GM19372 (cell line): ENCODE measurements at regions not wholly inside any gene's neighbourhood (a gene's known extent, or its start where the extent isn't known, plus 50 kb on each side); places are given as distances from the start of the nearest gene placed in this dataset.
"Not testable (repeated sequence)": the region's sequence is repeated elsewhere in the genome, so short reads cannot be mapped to it uniquely, and the experiment has no call there.

Source experiments
- ATAC-seq: cut with Tn5 transposase; IDR thresholded peaks from one replicate; pipeline ENCODE4 v1.9.1; 2021; ENCODE audit warnings: mild to moderate bottlenecking, low read depth, moderate library complexity; ENCODE audit not compliant: unreplicated experiment

GRCh38 chr6:81630719-81631118, 121.8 kb downstream of the TENT5A start:
- no peak for ATAC-seq

GRCh38 chr6:81625216-81625615, 127.3 kb downstream of the TENT5A start:
- no peak for ATAC-seq

DNA sequence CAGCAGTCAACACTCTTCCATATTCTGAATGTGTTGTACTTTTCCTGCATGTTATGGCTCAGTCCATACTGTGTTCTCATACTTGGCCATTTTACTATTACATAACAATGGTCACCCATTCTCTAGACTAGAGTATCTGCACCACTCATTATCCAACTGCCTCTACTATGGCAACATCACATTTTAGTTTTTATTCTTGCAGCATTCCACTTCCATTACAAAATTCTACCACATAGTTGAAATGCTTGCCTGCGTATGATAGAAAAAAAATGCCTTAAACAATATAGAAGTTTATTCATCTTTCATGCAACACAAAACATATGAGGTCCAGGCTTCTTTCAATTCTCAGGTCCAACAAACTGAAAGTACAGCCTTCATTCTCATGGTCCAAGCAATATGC, 128.0 kb downstream of the TENT5A start:
- no peak for ATAC-seq

- no peak for ATAC-seq
Observed at GRCh38 chr6:81623106-81623759, 129.2 kb downstream of the TENT5A start.

DNA sequence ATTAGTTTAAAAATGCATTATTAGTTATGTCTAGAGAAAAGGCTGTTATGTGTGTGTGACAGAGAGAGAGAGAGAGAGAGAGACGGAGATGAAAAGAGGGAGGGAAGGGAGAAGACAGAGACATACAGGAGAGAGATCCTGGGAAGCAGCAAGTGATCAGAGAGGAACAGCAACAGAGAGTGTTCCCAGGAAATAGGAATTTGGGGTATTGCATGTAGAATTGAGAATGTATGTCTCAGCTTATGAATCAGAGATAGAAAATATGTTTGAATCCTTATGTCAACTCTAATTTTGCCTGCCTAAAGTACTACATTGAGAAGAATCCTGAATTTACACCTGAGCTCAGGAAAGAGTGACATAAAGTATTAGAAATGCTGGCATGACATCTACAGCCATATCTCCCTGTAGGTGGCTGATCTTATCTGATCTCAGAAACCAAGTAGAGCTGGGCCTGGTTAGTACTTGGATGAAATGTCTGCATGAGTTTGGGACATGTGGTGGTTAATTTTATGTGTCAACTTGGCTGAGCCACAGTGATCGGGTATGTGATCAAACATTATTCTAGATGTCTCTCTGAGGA, 130.6 kb downstream of the TENT5A start:
- no peak for ATAC-seq

GRCh38 chr6:81614292-81614691, 138.2 kb downstream of the TENT5A start:
- ATAC-seq: no peak

DNA sequence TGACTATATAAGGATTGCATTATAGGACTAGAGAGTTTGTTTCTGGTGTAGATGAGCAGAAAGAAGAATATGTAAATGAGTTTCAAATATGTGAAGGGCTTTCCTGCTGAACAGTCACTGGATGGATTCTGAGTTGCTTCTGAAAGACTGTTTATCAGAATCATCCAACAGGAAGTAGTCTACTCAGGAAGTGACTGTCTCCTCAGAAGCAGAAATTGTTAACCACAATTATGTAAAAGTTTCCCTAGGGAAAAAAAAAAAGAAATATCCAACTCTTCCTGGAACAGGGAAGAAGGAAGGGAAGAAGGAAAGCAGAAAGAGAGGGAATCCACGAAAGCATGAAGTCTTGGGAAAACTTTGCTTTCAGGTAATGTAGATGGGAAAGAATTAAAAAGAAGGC, 138.9 kb downstream of the TENT5A start:
- ATAC-seq: no peak

GRCh38 chr6:81612136-81612535, 140.3 kb downstream of the TENT5A start:
- ATAC-seq: no peak

GRCh38 chr6:81609736-81610135, 142.7 kb downstream of the TENT5A start:
- ATAC-seq: no peak

- ATAC-seq: no peak
Observed at GRCh38 chr6:81608776-81609175, 143.7 kb downstream of the TENT5A start.

GRCh38 chr6:81606965-81607381, 145.5 kb downstream of the TENT5A start:
- no peak for ATAC-seq

- no peak for ATAC-seq
Observed at GRCh38 chr6:81605526-81605925, 147.0 kb downstream of the TENT5A start.

DNA sequence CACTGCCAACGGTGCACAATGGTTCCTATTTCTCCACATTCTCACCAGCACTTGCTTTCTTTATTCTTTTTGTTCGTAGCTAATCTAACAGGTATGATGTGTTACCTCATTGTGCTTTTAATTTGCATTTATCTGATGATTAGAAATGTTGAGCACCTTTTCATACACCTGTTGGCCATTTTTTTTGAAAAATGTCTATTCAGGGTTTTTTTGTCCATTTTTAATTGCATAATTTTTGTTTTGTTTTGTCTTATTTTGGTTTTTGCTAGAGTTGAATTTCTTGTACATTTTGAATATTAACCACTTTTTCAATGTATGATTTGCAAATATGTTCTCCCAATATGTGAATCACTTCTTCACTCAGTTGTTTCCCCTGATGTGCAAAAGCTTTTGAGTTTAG, 150.6 kb downstream of the TENT5A start:
- ATAC-seq: no peak

- ATAC-seq: not testable (repeated sequence)
Observed at GRCh38 chr6:81600488-81600887, 152.0 kb downstream of the TENT5A start.

DNA sequence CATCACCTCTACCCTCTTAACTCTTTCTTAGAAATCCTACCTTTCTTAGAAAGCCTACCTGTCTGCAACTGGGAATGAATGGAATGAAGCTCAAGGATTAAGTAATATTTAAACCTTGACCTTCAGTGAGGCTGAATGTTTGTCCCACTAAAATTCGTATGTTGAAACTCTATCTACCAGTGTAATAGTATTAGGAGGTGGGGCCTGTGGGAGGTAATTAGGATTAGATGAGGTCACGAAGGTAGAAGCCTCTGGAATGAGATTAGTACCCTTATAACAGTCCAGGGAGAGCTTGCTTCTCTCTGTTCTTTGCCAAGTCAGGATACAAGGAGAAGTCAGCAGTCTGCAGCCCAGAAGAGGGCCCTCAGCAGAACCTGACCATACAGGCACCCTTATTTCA, 158.0 kb downstream of the TENT5A start:
- no peak for ATAC-seq

- no peak for ATAC-seq
Observed at GRCh38 chr6:81590314-81590691, 162.2 kb downstream of the TENT5A start.

- no peak for ATAC-seq
Observed at GRCh38 chr6:81589465-81590313, 162.8 kb downstream of the TENT5A start.

- ATAC-seq: not testable (repeated sequence)
Observed at GRCh38 chr6:81585686-81586085, 166.8 kb downstream of the TENT5A start.

GRCh38 chr6:81584156-81584555, 168.3 kb downstream of the TENT5A start:
- ATAC-seq: not testable (repeated sequence)

GRCh38 chr6:81575442-81575841, 177.0 kb downstream of the TENT5A start:
- no peak for ATAC-seq

DNA sequence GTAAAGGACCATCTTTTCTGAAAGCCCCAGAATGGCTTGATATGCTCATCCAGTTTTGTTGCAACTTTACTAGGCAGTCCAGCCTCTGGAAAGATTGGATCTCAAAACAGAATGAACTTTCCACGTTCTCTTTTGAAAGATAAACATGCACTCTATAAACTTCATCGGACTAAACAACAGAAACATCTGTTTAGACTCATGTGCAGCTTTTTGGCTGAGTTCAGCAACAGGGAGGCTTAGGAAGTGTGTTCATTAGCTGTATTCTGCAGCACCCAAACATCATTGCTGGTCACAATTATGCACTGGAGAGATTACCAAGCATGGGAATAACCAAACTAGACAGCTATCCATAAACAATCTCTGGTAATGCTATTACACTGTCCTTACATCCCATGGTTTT, 180.5 kb downstream of the TENT5A start:
- no peak for ATAC-seq

- ATAC-seq: no peak
Observed at GRCh38 chr6:81570681-81571080, 181.8 kb downstream of the TENT5A start.
